ENCODE measurements at regions not wholly inside any gene's neighbourhood (a gene's known extent, or its start where the extent isn't known, plus 50 kb on each side); places are given as distances from the start of the nearest gene placed in this dataset.

GRCh38 chr5:174310706-174311105 is 265.2 kb downstream of the NSG2 start:
- Mint-ChIP-seq H3K9me3 (no peaks in the 10 kb centered on the region), H3K27me3 (ENCODE audit: low read depth) (peaks cover 13% of the 10 kb centered on the region), H3K4me3 (no peak overlapping the region), H3K36me3 (ENCODE audit: low read depth) (no peaks in the 10 kb centered on the region), H3K4me1 (ENCODE audit: low read depth) (no peaks in the 10 kb centered on the region), H3K27ac (no peak overlapping the region)
- DNase-seq (ENCODE audit: low spot score) = no peak

GRCh38 chr5:174311121-174311520 is 265.6 kb downstream of the NSG2 start:
- H3K4me1 Mint-ChIP-seq (ENCODE audit: low read depth) = no peaks in the 10 kb centered on the region
- no peak for DNase-seq (ENCODE audit: low spot score)
- peaks cover 13% of the 10 kb centered on the region for H3K27me3 Mint-ChIP-seq (ENCODE audit: low read depth)
- no peak overlapping the region for H3K4me3 Mint-ChIP-seq
- no peak overlapping the region for H3K27ac Mint-ChIP-seq
- no peaks in the 10 kb centered on the region for H3K36me3 Mint-ChIP-seq (ENCODE audit: low read depth)
- H3K9me3 Mint-ChIP-seq = no peaks in the 10 kb centered on the region

GRCh38 chr5:174311531-174312269 is 266.2 kb downstream of the NSG2 start:
- H3K36me3 Mint-ChIP-seq (ENCODE audit: low read depth) = no peaks in the 10 kb centered on the region

GRCh38 chr5:174312270-174312617 is 266.7 kb downstream of the NSG2 start:
- Mint-ChIP-seq H3K4me3 (no peak overlapping the region), H3K9me3 (no peaks in the 10 kb centered on the region), H3K27me3 (ENCODE audit: low read depth) (peaks cover 13% of the 10 kb centered on the region), H3K36me3 (ENCODE audit: low read depth) (no peaks in the 10 kb centered on the region), H3K4me1 (ENCODE audit: low read depth) (no peaks in the 10 kb centered on the region), H3K27ac (no peak overlapping the region)
- DNase-seq (ENCODE audit: low spot score) = no peak

More at GRCh38 chr5:174311531-174312269, 266.2 kb downstream of the NSG2 start:
- Mint-ChIP-seq H3K4me3 (no peak overlapping the region), H3K4me1 (ENCODE audit: low read depth) (no peaks in the 10 kb centered on the region), H3K9me3 (no peaks in the 10 kb centered on the region), H3K27ac (no peak overlapping the region), H3K27me3 (ENCODE audit: low read depth) (peaks cover 13% of the 10 kb centered on the region)
- peak; percentile 54 for DNase-seq (ENCODE audit: low spot score)

GRCh38 chr5:174312641-174313040 is 267.1 kb downstream of the NSG2 start:
- Mint-ChIP-seq H3K4me3 (no peak overlapping the region), H3K27me3 (ENCODE audit: low read depth) (peaks cover 13% of the 10 kb centered on the region), H3K9me3 (no peaks in the 10 kb centered on the region), H3K27ac (peak overlapping the region; percentile 21), H3K4me1 (ENCODE audit: low read depth) (no peaks in the 10 kb centered on the region), H3K36me3 (ENCODE audit: low read depth) (no peaks in the 10 kb centered on the region)
- DNase-seq (ENCODE audit: low spot score) = no peak

- peaks cover 16% of the 10 kb centered on the region for H3K27me3 Mint-ChIP-seq (ENCODE audit: low read depth)
- no peaks in the 10 kb centered on the region for H3K9me3 Mint-ChIP-seq
- H3K27ac Mint-ChIP-seq = no peak overlapping the region
- no peak for DNase-seq (ENCODE audit: low spot score)
- H3K4me3 Mint-ChIP-seq = no peak overlapping the region
- no peaks in the 10 kb centered on the region for H3K36me3 Mint-ChIP-seq (ENCODE audit: low read depth)
- H3K4me1 Mint-ChIP-seq (ENCODE audit: low read depth) = no peaks in the 10 kb centered on the region
Observed at GRCh38 chr5:174313615-174314014, 268.1 kb downstream of the NSG2 start.

GRCh38 chr5:174314261-174314660 is 268.8 kb downstream of the NSG2 start:
- Mint-ChIP-seq H3K27ac (no peak overlapping the region), H3K4me1 (ENCODE audit: low read depth) (no peaks in the 10 kb centered on the region), H3K4me3 (no peak overlapping the region), H3K36me3 (ENCODE audit: low read depth) (no peaks in the 10 kb centered on the region), H3K9me3 (no peaks in the 10 kb centered on the region), H3K27me3 (ENCODE audit: low read depth) (peaks cover 19% of the 10 kb centered on the region)
- DNase-seq (ENCODE audit: low spot score) = no peak

GRCh38 chr5:174315471-174315870 is 270.0 kb downstream of the NSG2 start:
- no peaks in the 10 kb centered on the region for H3K36me3 Mint-ChIP-seq (ENCODE audit: low read depth)
- no peak for DNase-seq (ENCODE audit: low spot score)
- H3K27me3 Mint-ChIP-seq (ENCODE audit: low read depth) = peaks cover 17% of the 10 kb centered on the region
- H3K4me1 Mint-ChIP-seq (ENCODE audit: low read depth) = no peaks in the 10 kb centered on the region
- H3K4me3 Mint-ChIP-seq = no peak overlapping the region
- H3K27ac Mint-ChIP-seq = no peak overlapping the region
- no peaks in the 10 kb centered on the region for H3K9me3 Mint-ChIP-seq

- no peaks in the 10 kb centered on the region for H3K9me3 Mint-ChIP-seq
- H3K27me3 Mint-ChIP-seq (ENCODE audit: low read depth) = peaks cover 13% of the 10 kb centered on the region
- H3K4me1 Mint-ChIP-seq (ENCODE audit: low read depth) = no peaks in the 10 kb centered on the region
- H3K27ac Mint-ChIP-seq = no peak overlapping the region
- no peak for DNase-seq (ENCODE audit: low spot score)
- no peak overlapping the region for H3K4me3 Mint-ChIP-seq
- no peaks in the 10 kb centered on the region for H3K36me3 Mint-ChIP-seq (ENCODE audit: low read depth)
Observed at GRCh38 chr5:174315871-174316270, 270.4 kb downstream of the NSG2 start.

GRCh38 chr5:174316326-174316725 is 270.8 kb downstream of the NSG2 start:
- no peak for DNase-seq (ENCODE audit: low spot score)
- Mint-ChIP-seq H3K4me1 (ENCODE audit: low read depth) (no peaks in the 10 kb centered on the region), H3K9me3 (no peaks in the 10 kb centered on the region), H3K27me3 (ENCODE audit: low read depth) (peaks cover 9% of the 10 kb centered on the region), H3K27ac (no peak overlapping the region), H3K4me3 (no peak overlapping the region), H3K36me3 (ENCODE audit: low read depth) (no peaks in the 10 kb centered on the region)

GRCh38 chr5:174317256-174317894 is 271.9 kb downstream of the NSG2 start:
- Mint-ChIP-seq H3K4me3 (no peak overlapping the region), H3K27me3 (ENCODE audit: low read depth) (peaks cover 9% of the 10 kb centered on the region), H3K9me3 (no peaks in the 10 kb centered on the region), H3K36me3 (ENCODE audit: low read depth) (no peaks in the 10 kb centered on the region), H3K4me1 (ENCODE audit: low read depth) (no peaks in the 10 kb centered on the region), H3K27ac (no peak overlapping the region)
- no peak for DNase-seq (ENCODE audit: low spot score)

- Mint-ChIP-seq H3K27ac (no peak overlapping the region), H3K27me3 (ENCODE audit: low read depth) (peaks cover 5% of the 10 kb centered on the region), H3K4me3 (no peak overlapping the region), H3K9me3 (no peaks in the 10 kb centered on the region), H3K36me3 (ENCODE audit: low read depth) (no peaks in the 10 kb centered on the region), H3K4me1 (ENCODE audit: low read depth) (no peaks in the 10 kb centered on the region)
- no peak for DNase-seq (ENCODE audit: low spot score)
Observed at GRCh38 chr5:174318578-174318977, 273.1 kb downstream of the NSG2 start.

GRCh38 chr5:174319551-174319950 is 274.0 kb downstream of the NSG2 start:
- H3K27me3 Mint-ChIP-seq (ENCODE audit: low read depth) = peaks cover 9% of the 10 kb centered on the region
- no peak overlapping the region for H3K4me3 Mint-ChIP-seq
- DNase-seq (ENCODE audit: low spot score) = no peak
- H3K36me3 Mint-ChIP-seq (ENCODE audit: low read depth) = no peaks in the 10 kb centered on the region
- H3K4me1 Mint-ChIP-seq (ENCODE audit: low read depth) = no peaks in the 10 kb centered on the region
- H3K9me3 Mint-ChIP-seq = no peaks in the 10 kb centered on the region
- H3K27ac Mint-ChIP-seq = no peak overlapping the region

GRCh38 chr5:174320051-174320450 is 274.5 kb downstream of the NSG2 start:
- Mint-ChIP-seq H3K27me3 (ENCODE audit: low read depth) (peaks cover 9% of the 10 kb centered on the region), H3K4me1 (ENCODE audit: low read depth) (no peaks in the 10 kb centered on the region), H3K27ac (no peak overlapping the region), H3K4me3 (no peak overlapping the region), H3K36me3 (ENCODE audit: low read depth) (no peaks in the 10 kb centered on the region), H3K9me3 (no peaks in the 10 kb centered on the region)
- no peak for DNase-seq (ENCODE audit: low spot score)

GRCh38 chr5:174323878-174324281 is 278.4 kb downstream of the NSG2 start:
- H3K27me3 Mint-ChIP-seq (ENCODE audit: low read depth) = peaks cover 7% of the 10 kb centered on the region
- no peaks in the 10 kb centered on the region for H3K9me3 Mint-ChIP-seq
- DNase-seq (ENCODE audit: low spot score) = peak; percentile 6

More at GRCh38 chr5:174323878-174324281, 278.4 kb downstream of the NSG2 start:
- Mint-ChIP-seq H3K4me3 (no peak overlapping the region), H3K27ac (no peak overlapping the region), H3K4me1 (ENCODE audit: low read depth) (peaks cover 2% of the 10 kb centered on the region), H3K36me3 (ENCODE audit: low read depth) (no peaks in the 10 kb centered on the region)
